Posterior vena cava (tissue), 2 donors: ENCODE measurements at regions not wholly inside any gene's neighbourhood (a gene's known extent, or its start where the extent isn't known, plus 50 kb on each side); places are given as distances from the start of the nearest gene placed in this dataset.

Source experiments
- DNase-seq: peaks from one replicate; pipeline ENCODE4 v3.0.0-alpha.2; 2020; ENCODE audit warnings: low spot score
- intact Hi-C, 2 donors: fragments of 100-400 bp; cut with DNase I; formaldehyde crosslinking; loops; one replicate each; pipeline versions ENCODE4 v1.14.1 to v1.14.2; 2022 to 2023
- donor health status: DM: yes; HTN: yes; CAD: no.
- donor health status: DM: yes; HTN: yes; CAD: no.

DNA sequence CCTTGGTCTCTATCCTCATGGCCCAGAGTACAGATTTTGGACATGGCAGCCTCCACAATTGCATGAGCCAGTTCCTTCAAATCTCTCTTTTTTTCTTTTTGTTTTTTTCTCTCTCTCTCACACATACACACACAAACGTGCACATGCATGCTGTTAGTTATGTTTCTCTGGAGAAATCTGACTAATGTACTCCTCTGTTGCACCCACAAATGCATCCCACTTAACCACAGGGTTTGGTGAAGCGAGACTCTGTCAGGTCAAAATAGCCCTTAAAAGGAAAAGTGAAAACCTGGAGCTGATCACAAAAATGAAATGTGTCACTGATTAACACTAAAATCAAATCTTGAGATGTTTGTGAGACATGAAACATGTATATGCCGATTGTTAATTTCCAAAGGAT is 374.6 kb upstream of the ARGLU1 start:
- intact Hi-C loops = no loop called here
- no peak for DNase-seq

GRCh38 chr13:106941779-106942178 is 373.8 kb upstream of the ARGLU1 start:
- intact Hi-C loops = no loop called here
- DNase-seq = no peak

GRCh38 chr13:106927421-106927820 is 359.5 kb upstream of the ARGLU1 start:
- no peak for DNase-seq
- intact Hi-C loops = loop anchor here in 1 of 2 donors (10.0 kb wide), 1 partner anchor 197 kb away; no protein-coding TSS in a partner anchor

GRCh38 chr13:106922384-106922783 is 354.4 kb upstream of the ARGLU1 start:
- intact Hi-C loops = loop anchor here in 1 of 2 donors (10.0 kb wide), 1 partner anchor 202 kb away; no protein-coding TSS in a partner anchor
- DNase-seq = no peak

DNA sequence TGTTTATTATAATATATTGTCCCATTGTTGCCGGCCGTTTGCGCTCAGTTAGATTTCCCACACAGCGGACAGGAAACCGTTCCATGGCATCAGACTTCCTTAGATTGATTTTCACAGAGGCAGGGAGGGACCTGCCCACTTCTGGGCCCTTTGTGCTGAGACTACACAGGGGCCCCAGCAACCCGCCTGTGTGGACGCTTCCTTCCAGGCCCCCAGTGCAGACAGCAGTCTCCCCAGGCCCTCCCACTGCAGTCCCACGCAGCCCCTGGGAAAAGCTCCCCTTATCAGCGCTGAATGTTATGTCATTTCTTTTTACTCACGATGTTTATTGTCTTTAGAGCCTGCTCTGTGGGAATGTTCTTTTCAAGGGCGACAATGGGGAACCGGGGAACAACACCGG is 351.7 kb upstream of the ARGLU1 start:
- intact Hi-C loops = loop anchor here (10.0 kb wide), 1 partner anchor 205 kb away; no protein-coding TSS in a partner anchor
- DNase-seq = no peak

GRCh38 chr13:106919133-106919532 is 351.2 kb upstream of the ARGLU1 start:
- no peak for DNase-seq
- intact Hi-C loops = loop anchor here in 1 of 2 donors (10.0 kb wide), 1 partner anchor 206 kb away; no protein-coding TSS in a partner anchor

- intact Hi-C loops = loop anchor here in 1 of 2 donors (10.0 kb wide), 1 partner anchor 206 kb away; no protein-coding TSS in a partner anchor
- DNase-seq = no peak
These were observed 350.6 kb upstream of the ARGLU1 start for GRCh38 chr13:106918557-106918860.

- intact Hi-C loops = loop anchor here in 1 of 2 donors (10.0 kb wide), 1 partner anchor 207 kb away; no protein-coding TSS in a partner anchor
- DNase-seq = peak; percentile 94
These were observed 350.0 kb upstream of the ARGLU1 start for GRCh38 chr13:106917673-106918556.

DNA sequence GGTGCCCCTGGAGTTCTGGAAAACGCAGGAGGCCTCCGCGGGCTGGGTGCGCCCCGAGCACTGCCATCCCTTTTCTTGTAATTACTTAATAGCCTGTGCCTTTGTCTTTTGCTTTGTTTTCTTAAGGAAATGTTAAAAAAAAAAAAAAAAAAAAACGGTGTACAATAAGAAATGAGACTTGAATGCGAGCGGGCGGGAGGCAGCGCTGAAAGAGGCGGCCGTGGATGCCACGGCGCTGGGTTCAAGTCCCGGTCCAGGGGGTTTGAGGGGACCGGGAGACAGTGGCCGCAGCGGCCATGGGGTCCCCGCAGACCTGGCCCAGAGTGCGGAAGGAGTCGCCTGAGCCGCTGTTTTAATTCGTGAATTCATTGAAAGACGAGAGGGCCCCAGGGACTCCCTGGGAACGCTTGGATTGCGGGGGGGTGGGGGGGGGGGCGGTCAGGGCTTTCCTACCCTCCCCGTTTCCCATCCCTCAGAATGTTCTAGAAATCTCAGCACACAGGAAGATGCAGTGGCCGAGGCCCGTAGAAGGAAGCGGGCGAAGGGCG is 349.2 kb upstream of the ARGLU1 start:
- DNase-seq = no peak
- intact Hi-C loops = loop anchor here in 1 of 2 donors (10.0 kb wide), 1 partner anchor 208 kb away; no protein-coding TSS in a partner anchor

DNA sequence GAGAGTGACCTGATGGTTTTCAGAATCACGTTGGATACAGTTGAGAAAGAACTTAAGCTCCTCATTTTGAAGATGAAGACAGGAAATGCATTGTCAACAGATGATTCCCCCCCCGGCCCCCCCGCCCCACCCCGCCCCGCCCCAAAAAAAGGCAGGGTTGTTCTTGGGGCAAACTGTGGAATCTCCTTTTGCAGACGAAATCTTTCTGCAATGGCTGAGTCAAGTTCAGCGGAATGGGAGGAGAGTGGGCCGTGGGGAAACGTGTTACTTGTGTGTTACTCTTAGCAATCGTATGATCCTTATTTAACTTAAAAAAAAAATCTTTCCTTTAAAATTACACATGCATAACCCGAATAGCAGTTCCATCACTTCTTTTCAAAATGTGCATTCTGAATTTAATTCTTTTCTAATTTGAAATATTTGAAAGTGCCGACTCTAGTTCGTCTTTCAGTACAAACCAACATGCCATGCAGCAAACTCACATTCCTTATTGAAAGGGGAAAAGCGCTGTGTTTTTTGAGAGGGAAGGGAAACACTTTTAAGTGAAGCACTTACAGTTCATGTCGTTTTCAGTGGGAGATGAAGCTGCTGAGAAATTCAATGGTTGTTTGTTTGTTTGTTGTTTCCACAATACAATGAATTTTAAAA is 348.5 kb upstream of the ARGLU1 start:
- intact Hi-C loops = loop anchor here in 1 of 2 donors (10.0 kb wide), 1 partner anchor 208 kb away; no protein-coding TSS in a partner anchor
- no peak for DNase-seq

GRCh38 chr13:106915146-106915545 is 347.2 kb upstream of the ARGLU1 start:
- DNase-seq = no peak
- intact Hi-C loops = loop anchor here in 1 of 2 donors (10.0 kb wide), 1 partner anchor 210 kb away; no protein-coding TSS in a partner anchor

DNA sequence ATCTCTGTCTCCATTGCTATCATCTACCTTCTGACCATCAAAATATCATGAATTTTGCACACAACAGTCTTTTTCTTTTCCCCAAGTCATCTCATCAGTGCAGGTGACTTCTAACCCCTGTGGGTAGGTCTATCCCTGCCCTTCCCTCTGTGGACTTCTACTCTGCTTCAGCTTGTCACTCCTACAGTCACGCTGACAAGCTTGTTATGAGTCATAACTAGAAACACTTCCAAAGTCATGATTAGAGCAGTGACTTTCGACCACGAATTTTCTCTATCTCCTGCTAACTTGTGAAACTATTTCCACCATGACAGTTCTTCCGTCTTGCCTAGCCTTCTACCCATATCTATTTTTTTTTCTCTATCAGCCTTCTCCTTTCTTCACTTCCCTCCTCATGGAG is 343.7 kb upstream of the ARGLU1 start:
- intact Hi-C loops = loop anchor here in 1 of 2 donors (10.0 kb wide), 1 partner anchor 213 kb away; no protein-coding TSS in a partner anchor
- DNase-seq = no peak

- intact Hi-C loops = loop anchor here in 1 of 2 donors (10.0 kb wide), 1 partner anchor 214 kb away; no protein-coding TSS in a partner anchor
- DNase-seq = no peak
These were observed 343.1 kb upstream of the ARGLU1 start for GRCh38 chr13:106911020-106911419.

GRCh38 chr13:106906426-106906996 is 338.6 kb upstream of the ARGLU1 start:
- no peak for DNase-seq
- intact Hi-C loops = no loop called here

DNA sequence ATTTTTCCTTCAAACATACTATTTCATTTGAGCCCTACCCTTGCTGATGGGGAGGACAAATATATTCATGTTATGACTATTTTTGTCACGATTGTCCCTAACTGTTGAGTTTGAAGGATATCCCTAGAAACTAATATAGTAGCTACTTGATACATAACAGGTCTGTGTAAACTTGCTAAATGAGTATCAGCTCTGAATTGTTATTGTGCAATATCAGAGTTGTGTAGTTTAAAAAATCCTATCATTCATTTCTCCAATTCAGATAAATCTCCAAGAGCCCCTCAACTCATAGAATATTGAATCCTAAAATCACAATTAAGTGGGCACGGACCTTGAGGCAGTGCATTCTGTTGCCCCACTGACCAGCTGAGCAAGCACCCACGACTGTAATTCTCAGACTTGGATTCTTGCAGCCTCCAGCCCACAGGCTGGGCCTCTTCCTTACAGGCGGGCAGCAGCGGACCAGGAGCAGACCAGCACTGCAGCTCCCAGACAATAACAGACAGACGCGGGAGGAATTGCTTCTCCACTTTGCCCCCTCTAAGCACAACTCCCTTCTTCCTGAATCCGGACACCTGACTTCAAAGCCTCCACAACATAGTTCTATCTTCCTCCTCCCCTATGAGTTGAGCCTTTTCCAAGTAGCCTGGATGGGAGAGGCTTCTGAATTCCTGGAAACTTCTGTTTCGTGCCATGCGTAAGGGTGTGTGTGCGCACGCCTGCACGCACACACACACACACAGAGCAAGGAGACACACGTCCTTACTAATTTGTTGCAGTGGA is 337.6 kb upstream of the ARGLU1 start:
- intact Hi-C loops = no loop called here
- DNase-seq = no peak

DNA sequence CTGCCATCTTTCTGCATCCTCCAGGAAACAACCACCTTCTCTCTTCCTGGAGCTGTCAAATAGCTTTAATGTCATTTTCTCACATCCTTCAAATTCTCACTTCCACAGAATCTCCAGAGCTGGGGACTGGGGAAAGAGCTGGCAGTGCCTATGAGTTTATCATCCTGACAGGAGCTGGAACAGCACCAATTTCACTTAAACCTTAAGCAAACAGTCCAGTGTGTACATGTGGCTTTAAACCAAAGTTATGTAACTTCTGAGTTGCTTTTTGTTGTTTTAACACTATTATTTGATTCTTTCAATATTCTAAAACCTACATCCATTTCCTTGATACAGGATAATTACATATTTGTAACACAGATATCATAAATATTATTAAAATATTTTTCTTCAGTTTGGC is 331.5 kb upstream of the ARGLU1 start:
- intact Hi-C loops = no loop called here
- no peak for DNase-seq

- intact Hi-C loops = no loop called here
- DNase-seq = no peak
These were observed 330.3 kb upstream of the ARGLU1 start for GRCh38 chr13:106898231-106898630.

- intact Hi-C loops = no loop called here
- DNase-seq = no peak
These were observed 320.2 kb upstream of the ARGLU1 start for GRCh38 chr13:106888148-106888547.

DNA sequence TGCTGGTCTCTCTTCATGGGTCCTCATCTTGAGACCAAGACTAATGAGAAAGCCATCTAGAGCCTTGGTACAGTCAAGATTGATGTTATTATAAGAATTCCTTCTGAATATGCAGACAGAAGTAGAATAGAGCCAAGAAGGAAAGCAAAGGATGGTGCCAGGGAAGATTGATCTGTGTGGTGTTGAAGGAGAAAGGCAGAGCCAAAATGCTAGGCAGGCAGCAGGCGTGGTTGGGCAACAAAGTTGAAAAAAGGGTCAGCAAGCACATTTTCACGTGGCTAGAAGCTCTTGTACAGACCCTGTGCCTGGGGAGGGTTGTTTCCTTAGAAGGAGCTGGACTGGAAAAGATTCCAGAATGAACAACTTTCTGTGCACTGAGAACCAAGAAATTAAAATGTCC is 319.7 kb upstream of the ARGLU1 start:
- intact Hi-C loops = no loop called here

More for the DNA sequence above, 319.7 kb upstream of the ARGLU1 start:
- DNase-seq = no peak
